Fibroblast of lung (primary cell): ENCODE measurements at regions not wholly inside any gene's neighbourhood (a gene's known extent, or its start where the extent isn't known, plus 50 kb on each side); places are given as distances from the start of the nearest gene placed in this dataset.

Experiments used
- DNase-seq, 2 donors: peaks; one replicate each; pipeline versions ENCODE4 v3.0.0 to v3.0.0-alpha.2; 2010; ENCODE audit warnings: low read depth in 2 of 2
- H2AFZ ChIP-seq: 2 replicates; pipeline ENCODE4 v1.5.1; 2012; ENCODE audit warnings: low read length, control low read depth, inconsistent platforms
- H3K27ac ChIP-seq: 2 replicates; pipeline ENCODE4 v1.5.1; 2011; ENCODE audit warnings: low read length, control low read depth; ENCODE audit not compliant: insufficient read depth
- H3K27me3 ChIP-seq: 2 replicates; pipeline ENCODE4 v1.5.1; 2011; ENCODE audit warnings: mild to moderate bottlenecking, low read length; ENCODE audit not compliant: control insufficient read depth, insufficient read depth
- H3K36me3 ChIP-seq: 2 replicates; pipeline ENCODE4 v1.5.1; 2011; ENCODE audit warnings: low read length; ENCODE audit not compliant: control insufficient read depth, insufficient read depth
- H3K4me1 ChIP-seq: 2 replicates; pipeline ENCODE4 v1.5.1; 2011; ENCODE audit warnings: low read length; ENCODE audit not compliant: control insufficient read depth, insufficient read depth; ENCODE audit errors: extremely low read depth
- H3K4me2 ChIP-seq: 2 replicates; pipeline ENCODE4 v1.5.1; 2011; ENCODE audit warnings: low read length, control low read depth; ENCODE audit not compliant: insufficient read depth; ENCODE audit errors: extremely low read depth
- H3K4me3 ChIP-seq, 4 experiments: fragments of 200-600 bp in 1 of 4; sonication (generic) in 1 of 4; replicated peaks in 1 of 4; 2 replicates each; pipeline ENCODE4 v1.5.1; 2011 to 2016; ENCODE audit warnings: low read length in 4 of 4, low read depth in 3 of 4, mild to moderate bottlenecking in 3 of 4, control low read depth in 2 of 4, inconsistent platforms in 1 of 4, mixed read lengths in 1 of 4; ENCODE audit not compliant: insufficient read depth in 1 of 4; ENCODE audit errors: control extremely low read depth in 1 of 4
- H3K79me2 ChIP-seq: 2 replicates; pipeline ENCODE4 v1.5.1; 2012; ENCODE audit warnings: mild to moderate bottlenecking, low read length, inconsistent platforms; ENCODE audit not compliant: control insufficient read depth, insufficient read depth
- H3K9ac ChIP-seq: 2 replicates; pipeline ENCODE4 v1.5.1; 2011; ENCODE audit warnings: mild to moderate bottlenecking, low read length, control low read depth; ENCODE audit not compliant: insufficient read depth
- H3K9me3 ChIP-seq: 2 replicates; pipeline ENCODE4 v1.5.1; 2012; ENCODE audit warnings: low read depth, low read length; ENCODE audit not compliant: control insufficient read depth, insufficient read depth
- H4K20me1 ChIP-seq: 2 replicates; pipeline ENCODE4 v1.5.1; 2011; ENCODE audit warnings: low read length; ENCODE audit not compliant: control insufficient read depth, insufficient read depth; ENCODE audit errors: extremely low read depth
- EZH2 ChIP-seq: IDR thresholded peaks from 2 replicates; pipeline ENCODE4 v1.5.1; 2012; ENCODE audit warnings: low read length, control low read depth, mild to moderate bottlenecking; ENCODE audit errors: missing control alignments
- TF ChIP-seq, protein P1 (sequence below), 2 donors: IDR thresholded peaks in 1 of 2; conservative IDR thresholded peaks in 1 of 2; 1 replicate in 1 of 2; 2 replicates in 1 of 2; pipeline ENCODE4 v1.5.1; 2011 to 2012; ENCODE audit warnings: low read length in 2 of 2, control low read depth in 1 of 2, inconsistent platforms in 1 of 2, low read depth in 1 of 2, mild to moderate bottlenecking in 1 of 2

DNA sequence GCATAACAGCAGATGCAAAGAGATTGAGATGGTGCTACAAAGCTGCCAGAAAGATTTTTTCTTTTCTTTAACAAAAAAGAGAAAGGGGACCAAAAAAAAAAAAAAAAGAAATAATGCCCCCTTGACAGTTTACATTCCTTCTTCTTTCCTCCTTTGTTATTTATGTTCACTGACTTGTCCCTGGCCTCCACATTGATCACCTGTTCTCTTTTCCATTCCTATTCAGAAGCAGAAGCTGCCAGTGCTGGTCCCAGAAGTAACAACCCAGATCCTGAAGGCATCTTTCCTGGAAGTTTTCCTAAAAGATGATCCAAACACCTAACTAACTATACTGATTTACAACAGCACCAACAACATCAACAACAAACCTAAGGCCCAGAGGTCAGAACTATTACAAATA, 728.1 kb downstream of the KCNJ2 start:
- Histone ChIP-seq H3K79me2 (no peaks in the 10 kb centered on the region), H3K4me1 (no peaks in the 10 kb centered on the region), H3K4me3 (no peak overlapping the region), H3K9ac (no peak overlapping the region), H2AFZ (no peak overlapping the region), H3K9me3 (no peaks in the 10 kb centered on the region), H3K36me3 (no peaks in the 10 kb centered on the region), H3K27me3 (no peaks in the 10 kb centered on the region), H3K4me2 (no peak overlapping the region), H4K20me1 (no peaks in the 10 kb centered on the region), H3K27ac (no peak overlapping the region)
- no peak for TF ChIP-seq EZH2
- TF ChIP-seq, protein P1, sequence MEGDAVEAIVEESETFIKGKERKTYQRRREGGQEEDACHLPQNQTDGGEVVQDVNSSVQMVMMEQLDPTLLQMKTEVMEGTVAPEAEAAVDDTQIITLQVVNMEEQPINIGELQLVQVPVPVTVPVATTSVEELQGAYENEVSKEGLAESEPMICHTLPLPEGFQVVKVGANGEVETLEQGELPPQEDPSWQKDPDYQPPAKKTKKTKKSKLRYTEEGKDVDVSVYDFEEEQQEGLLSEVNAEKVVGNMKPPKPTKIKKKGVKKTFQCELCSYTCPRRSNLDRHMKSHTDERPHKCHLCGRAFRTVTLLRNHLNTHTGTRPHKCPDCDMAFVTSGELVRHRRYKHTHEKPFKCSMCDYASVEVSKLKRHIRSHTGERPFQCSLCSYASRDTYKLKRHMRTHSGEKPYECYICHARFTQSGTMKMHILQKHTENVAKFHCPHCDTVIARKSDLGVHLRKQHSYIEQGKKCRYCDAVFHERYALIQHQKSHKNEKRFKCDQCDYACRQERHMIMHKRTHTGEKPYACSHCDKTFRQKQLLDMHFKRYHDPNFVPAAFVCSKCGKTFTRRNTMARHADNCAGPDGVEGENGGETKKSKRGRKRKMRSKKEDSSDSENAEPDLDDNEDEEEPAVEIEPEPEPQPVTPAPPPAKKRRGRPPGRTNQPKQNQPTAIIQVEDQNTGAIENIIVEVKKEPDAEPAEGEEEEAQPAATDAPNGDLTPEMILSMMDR (conservative IDR thresholded peaks at IDR 0.05 in 1 of 2, IDR thresholded peaks at IDR 0.05 in 1 of 2; ENCODE audit: low read depth in 1 of 2, low read length in 2 of 2): no peak
- DNase-seq: no peak

DNA sequence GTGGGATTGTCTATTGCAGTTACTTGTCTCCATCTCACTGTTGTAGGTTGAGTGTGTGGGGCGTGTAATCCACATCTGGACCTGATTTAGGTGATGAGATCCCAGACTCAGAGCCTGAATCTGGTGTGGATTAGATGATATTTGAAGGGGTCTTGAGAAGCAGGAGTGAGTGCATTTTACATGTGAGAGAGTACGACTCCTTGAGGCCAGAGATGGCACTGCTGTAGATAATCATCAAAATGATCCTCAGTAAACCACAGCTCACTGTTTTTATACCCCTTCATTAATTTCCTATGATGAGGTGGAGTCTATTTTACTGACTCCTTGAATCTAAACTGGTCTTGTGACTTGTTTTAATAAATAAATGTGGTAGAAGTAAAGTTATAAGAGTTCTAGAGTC, 732.5 kb downstream of the KCNJ2 start:
- no peaks in the 10 kb centered on the region for H3K79me2 ChIP-seq

DNA sequence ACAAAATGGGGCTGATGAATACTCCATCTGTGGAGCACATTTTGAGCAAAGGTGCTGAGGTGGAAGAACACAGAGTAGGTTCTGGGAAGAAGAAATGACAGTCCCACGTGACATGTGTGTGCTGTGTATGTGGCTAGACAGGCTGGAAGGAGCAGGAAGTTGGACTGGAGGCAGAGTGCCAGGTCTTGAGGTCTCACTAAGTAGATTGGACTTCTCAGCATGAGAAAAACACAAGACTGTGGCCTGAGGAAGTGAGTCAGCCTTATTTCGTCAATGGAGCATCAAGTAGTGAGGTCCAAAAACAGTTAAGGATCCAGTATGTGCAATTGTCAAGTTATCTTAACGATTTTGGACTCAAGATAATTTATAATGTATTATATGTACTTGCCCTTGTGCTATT, 736.5 kb downstream of the KCNJ2 start:
- H3K9ac ChIP-seq: no peak overlapping the region
- DNase-seq: peak; percentile 100
- no peak overlapping the region for H3K27ac ChIP-seq
- H3K9me3 ChIP-seq: no peaks in the 10 kb centered on the region
- H4K20me1 ChIP-seq: no peaks in the 10 kb centered on the region
- no peak overlapping the region for H3K4me2 ChIP-seq
- no peaks in the 10 kb centered on the region for H3K4me1 ChIP-seq
- H3K79me2 ChIP-seq: no peaks in the 10 kb centered on the region
- no peaks in the 10 kb centered on the region for H3K27me3 ChIP-seq
- no peak overlapping the region for H3K4me3 ChIP-seq
- no peak overlapping the region for H2AFZ ChIP-seq
- TF ChIP-seq, protein P1 (conservative IDR thresholded peaks at IDR 0.05 in 1 of 2, IDR thresholded peaks at IDR 0.05 in 1 of 2; ENCODE audit: low read depth in 1 of 2, low read length in 2 of 2): no peak
- TF ChIP-seq EZH2: no peak
- no peaks in the 10 kb centered on the region for H3K36me3 ChIP-seq

More for the DNA sequence above, 732.5 kb downstream of the KCNJ2 start:
- Histone ChIP-seq H3K9me3 (no peaks in the 10 kb centered on the region), H3K4me2 (no peak overlapping the region), H3K4me3 (no peak overlapping the region), H4K20me1 (no peaks in the 10 kb centered on the region), H3K9ac (no peak overlapping the region), H3K27me3 (no peaks in the 10 kb centered on the region), H3K4me1 (no peaks in the 10 kb centered on the region), H3K36me3 (no peaks in the 10 kb centered on the region), H3K27ac (no peak overlapping the region), H2AFZ (no peak overlapping the region)
- DNase-seq: no peak
- TF ChIP-seq, protein P1 (conservative IDR thresholded peaks at IDR 0.05 in 1 of 2, IDR thresholded peaks at IDR 0.05 in 1 of 2; ENCODE audit: low read depth in 1 of 2, low read length in 2 of 2): no peak
- TF ChIP-seq EZH2: no peak
